ENCODE measurements at regions not wholly inside any gene's neighbourhood (a gene's known extent, or its start where the extent isn't known, plus 50 kb on each side); places are given as distances from the start of the nearest gene placed in this dataset.

GRCh38 chr20:22652681-22653588 is 68.6 kb upstream of the FOXA2 start:
- DNase-seq = no peak

GRCh38 chr20:22653658-22654642 is 69.6 kb upstream of the FOXA2 start:
- no peak for DNase-seq

- no peak for DNase-seq
These were observed 79.2 kb upstream of the FOXA2 start for GRCh38 chr20:22663528-22664025.

- no peak for DNase-seq
These were observed 82.8 kb upstream of the FOXA2 start for GRCh38 chr20:22667198-22667597.

GRCh38 chr20:22672191-22672590 is 87.8 kb upstream of the FOXA2 start:
- no peak for DNase-seq

GRCh38 chr20:22673467-22673866 is 89.1 kb upstream of the FOXA2 start:
- no peak for DNase-seq

GRCh38 chr20:22675341-22675740 is 91.0 kb upstream of the FOXA2 start:
- DNase-seq = no peak

GRCh38 chr20:22678678-22679077 is 94.3 kb upstream of the FOXA2 start:
- no peak for DNase-seq

GRCh38 chr20:22679197-22679596 is 94.8 kb upstream of the FOXA2 start:
- no peak for DNase-seq

- DNase-seq = no peak
These were observed 95.8 kb upstream of the FOXA2 start for GRCh38 chr20:22680031-22680740.

- DNase-seq = no peak
These were observed 97.3 kb upstream of the FOXA2 start for GRCh38 chr20:22681591-22682248.

- DNase-seq = no peak
These were observed 98.0 kb upstream of the FOXA2 start for GRCh38 chr20:22682381-22682780.

GRCh38 chr20:22684072-22684762 is 99.8 kb upstream of the FOXA2 start:
- peak; percentile 66 for DNase-seq

- no peak for DNase-seq
These were observed 100.5 kb upstream of the FOXA2 start for GRCh38 chr20:22684763-22685443.

- DNase-seq = peak; percentile 84
These were observed 101.7 kb upstream of the FOXA2 start for GRCh38 chr20:22686097-22686496.

- DNase-seq = no peak
These were observed 103.4 kb upstream of the FOXA2 start for GRCh38 chr20:22687676-22688349.

- DNase-seq = no peak
These were observed 104.1 kb upstream of the FOXA2 start for GRCh38 chr20:22688485-22688884.

- no peak for DNase-seq
These were observed 104.9 kb upstream of the FOXA2 start for GRCh38 chr20:22689266-22689665.

GRCh38 chr20:22690000-22690399 is 105.6 kb upstream of the FOXA2 start:
- DNase-seq = no peak

- DNase-seq = peak; percentile 68
These were observed 106.3 kb upstream of the FOXA2 start for GRCh38 chr20:22690616-22691179.

All from DMS153 (cell line).